ENCODE measurements at regions not wholly inside any gene's neighbourhood (a gene's known extent, or its start where the extent isn't known, plus 50 kb on each side); places are given as distances from the start of the nearest gene placed in this dataset.
"Not testable (repeated sequence)": the region's sequence is repeated elsewhere in the genome, so short reads cannot be mapped to it uniquely, and the experiment has no call there.

- no peak for TF ChIP-seq CTCF (IDR thresholded peaks at IDR 0.05)
- intact Hi-C loops (cut with DNase I): no loop called here
- Histone ChIP-seq H3K27me3 (no peaks in the 10 kb centered on the region), H3K4me3 (no peak overlapping the region), H3K9ac (ENCODE audit: low read depth in 2 of 2, low read length in 2 of 2) (no peak overlapping the region), H3K4me1 (no peaks in the 10 kb centered on the region), H3K27ac (no peak overlapping the region), H3K9me3 (no peaks in the 10 kb centered on the region), H3K36me3 (no peaks in the 10 kb centered on the region)
- DNase-seq: no peak
These were observed 250.4 kb upstream of the SLC16A7 start for GRCh38 chr12:59345406-59345805.

GRCh38 chr12:59344224-59344623, 251.6 kb upstream of the SLC16A7 start:
- H3K27me3 ChIP-seq: no peaks in the 10 kb centered on the region
- no peak overlapping the region for H3K9ac ChIP-seq (ENCODE audit: low read depth in 2 of 2, low read length in 2 of 2)
- no peaks in the 10 kb centered on the region for H3K36me3 ChIP-seq
- TF ChIP-seq CTCF (IDR thresholded peaks at IDR 0.05): no peak
- H3K4me1 ChIP-seq: no peaks in the 10 kb centered on the region
- no peak overlapping the region for H3K27ac ChIP-seq
- no peak for DNase-seq
- no peaks in the 10 kb centered on the region for H3K9me3 ChIP-seq
- no peak overlapping the region for H3K4me3 ChIP-seq
- intact Hi-C loops (cut with DNase I): no loop called here

- Histone ChIP-seq H3K27ac (no peak overlapping the region), H3K9ac (ENCODE audit: low read depth in 2 of 2, low read length in 2 of 2) (no peak overlapping the region), H3K9me3 (no peaks in the 10 kb centered on the region), H3K27me3 (no peaks in the 10 kb centered on the region), H3K4me1 (no peaks in the 10 kb centered on the region), H3K4me3 (no peak overlapping the region), H3K36me3 (no peaks in the 10 kb centered on the region)
- no peak for DNase-seq
- intact Hi-C loops (cut with DNase I): no loop called here
- TF ChIP-seq CTCF (IDR thresholded peaks at IDR 0.05): no peak
These were observed 266.4 kb upstream of the SLC16A7 start for GRCh38 chr12:59329462-59329861.

GRCh38 chr12:59328395-59329075, 267.3 kb upstream of the SLC16A7 start:
- H3K27me3 ChIP-seq; H3K4me3 ChIP-seq; H3K9ac ChIP-seq (ENCODE audit: low read depth in 2 of 2, low read length in 2 of 2); H3K36me3 ChIP-seq; H3K27ac ChIP-seq; H3K4me1 ChIP-seq; DNase-seq; H3K9me3 ChIP-seq; intact Hi-C loops (cut with DNase I): not testable (repeated sequence)

- H3K4me3 ChIP-seq; H3K27me3 ChIP-seq; H3K27ac ChIP-seq; H3K4me1 ChIP-seq; DNase-seq; intact Hi-C loops (cut with DNase I); H3K9me3 ChIP-seq; H3K36me3 ChIP-seq; H3K9ac ChIP-seq (ENCODE audit: low read depth in 2 of 2, low read length in 2 of 2): not testable (repeated sequence)
These were observed 269.4 kb upstream of the SLC16A7 start for GRCh38 chr12:59326457-59326856.

- DNase-seq: no peak
- no peak for TF ChIP-seq CTCF (IDR thresholded peaks at IDR 0.05)
- H3K36me3 ChIP-seq: no peaks in the 10 kb centered on the region
- no peaks in the 10 kb centered on the region for H3K4me1 ChIP-seq
- H3K9me3 ChIP-seq: no peaks in the 10 kb centered on the region
- H3K27me3 ChIP-seq: no peaks in the 10 kb centered on the region
- H3K9ac ChIP-seq (ENCODE audit: low read depth in 2 of 2, low read length in 2 of 2): no peak overlapping the region
- H3K27ac ChIP-seq: no peak overlapping the region
- no peak overlapping the region for H3K4me3 ChIP-seq
- intact Hi-C loops (cut with DNase I): no loop called here
These were observed 273.4 kb upstream of the SLC16A7 start for GRCh38 chr12:59322473-59322872.

All from colonic mucosa (tissue), 4 donors.